ENCODE measurements at regions not wholly inside any gene's neighbourhood (a gene's known extent, or its start where the extent isn't known, plus 50 kb on each side); places are given as distances from the start of the nearest gene placed in this dataset.

DNA sequence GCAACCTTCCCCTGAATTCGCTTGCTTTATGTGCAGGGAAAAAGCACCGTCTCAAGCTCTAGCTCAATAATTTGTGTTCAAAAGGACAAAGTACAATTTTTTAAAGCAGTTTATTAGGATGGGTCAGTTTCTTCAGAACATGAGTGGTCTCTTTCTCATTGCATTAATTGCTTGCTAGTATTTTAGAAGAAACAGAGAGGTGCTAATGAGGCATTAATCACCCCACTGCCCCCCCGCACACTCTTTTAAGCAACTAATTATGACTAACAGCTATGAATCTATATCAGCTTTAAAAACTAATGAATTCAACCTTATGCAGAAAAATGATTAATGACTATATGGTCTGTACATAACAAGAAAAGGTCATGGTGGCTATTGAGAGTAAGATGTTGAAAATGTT is 262.1 kb upstream of the ST6GAL2 start:
- TF ChIP-seq, protein P1, sequence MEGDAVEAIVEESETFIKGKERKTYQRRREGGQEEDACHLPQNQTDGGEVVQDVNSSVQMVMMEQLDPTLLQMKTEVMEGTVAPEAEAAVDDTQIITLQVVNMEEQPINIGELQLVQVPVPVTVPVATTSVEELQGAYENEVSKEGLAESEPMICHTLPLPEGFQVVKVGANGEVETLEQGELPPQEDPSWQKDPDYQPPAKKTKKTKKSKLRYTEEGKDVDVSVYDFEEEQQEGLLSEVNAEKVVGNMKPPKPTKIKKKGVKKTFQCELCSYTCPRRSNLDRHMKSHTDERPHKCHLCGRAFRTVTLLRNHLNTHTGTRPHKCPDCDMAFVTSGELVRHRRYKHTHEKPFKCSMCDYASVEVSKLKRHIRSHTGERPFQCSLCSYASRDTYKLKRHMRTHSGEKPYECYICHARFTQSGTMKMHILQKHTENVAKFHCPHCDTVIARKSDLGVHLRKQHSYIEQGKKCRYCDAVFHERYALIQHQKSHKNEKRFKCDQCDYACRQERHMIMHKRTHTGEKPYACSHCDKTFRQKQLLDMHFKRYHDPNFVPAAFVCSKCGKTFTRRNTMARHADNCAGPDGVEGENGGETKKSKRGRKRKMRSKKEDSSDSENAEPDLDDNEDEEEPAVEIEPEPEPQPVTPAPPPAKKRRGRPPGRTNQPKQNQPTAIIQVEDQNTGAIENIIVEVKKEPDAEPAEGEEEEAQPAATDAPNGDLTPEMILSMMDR (IDR thresholded peaks at IDR 0.05) = no peak
- intact Hi-C loops (cut with DNase I) = no loop called here
- no peak overlapping the region for H3K4me3 ChIP-seq
- no peaks in the 10 kb centered on the region for H3K27me3 ChIP-seq
- no peaks in the 10 kb centered on the region for H3K4me1 ChIP-seq
- H3K27ac ChIP-seq = no peak overlapping the region
- no peaks in the 10 kb centered on the region for H3K9me3 ChIP-seq
- H3K36me3 ChIP-seq = no peaks in the 10 kb centered on the region
- no peak for DNase-seq (ENCODE audit: low spot score in 2 of 2)

DNA sequence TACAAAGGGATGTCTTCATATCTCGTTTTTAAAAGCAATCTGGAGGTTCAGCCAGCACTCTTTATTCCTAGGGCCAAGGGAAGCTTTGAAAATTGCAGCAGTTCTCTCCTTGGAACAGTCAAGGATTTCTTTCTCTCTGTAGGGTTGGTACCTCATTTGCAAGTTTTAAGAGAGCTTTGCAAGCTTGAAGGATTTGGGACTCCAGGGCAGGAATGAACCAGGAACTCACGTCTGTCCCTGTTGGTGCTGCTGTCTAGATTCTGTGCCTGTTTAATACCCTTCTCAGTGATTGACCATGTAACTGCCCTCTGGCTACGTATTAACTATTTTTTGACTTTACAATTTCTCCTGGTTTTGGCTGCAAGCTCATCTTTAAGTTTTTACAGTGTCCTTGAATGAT is 262.5 kb upstream of the ST6GAL2 start:
- TF ChIP-seq, protein P1 (IDR thresholded peaks at IDR 0.05) = no peak
- Histone ChIP-seq H3K9me3 (no peaks in the 10 kb centered on the region), H3K4me3 (no peak overlapping the region), H3K27ac (no peak overlapping the region), H3K27me3 (no peaks in the 10 kb centered on the region), H3K4me1 (no peaks in the 10 kb centered on the region), H3K36me3 (no peaks in the 10 kb centered on the region)
- intact Hi-C loops (cut with DNase I) = no loop called here
- DNase-seq (ENCODE audit: low spot score in 2 of 2) = no peak

DNA sequence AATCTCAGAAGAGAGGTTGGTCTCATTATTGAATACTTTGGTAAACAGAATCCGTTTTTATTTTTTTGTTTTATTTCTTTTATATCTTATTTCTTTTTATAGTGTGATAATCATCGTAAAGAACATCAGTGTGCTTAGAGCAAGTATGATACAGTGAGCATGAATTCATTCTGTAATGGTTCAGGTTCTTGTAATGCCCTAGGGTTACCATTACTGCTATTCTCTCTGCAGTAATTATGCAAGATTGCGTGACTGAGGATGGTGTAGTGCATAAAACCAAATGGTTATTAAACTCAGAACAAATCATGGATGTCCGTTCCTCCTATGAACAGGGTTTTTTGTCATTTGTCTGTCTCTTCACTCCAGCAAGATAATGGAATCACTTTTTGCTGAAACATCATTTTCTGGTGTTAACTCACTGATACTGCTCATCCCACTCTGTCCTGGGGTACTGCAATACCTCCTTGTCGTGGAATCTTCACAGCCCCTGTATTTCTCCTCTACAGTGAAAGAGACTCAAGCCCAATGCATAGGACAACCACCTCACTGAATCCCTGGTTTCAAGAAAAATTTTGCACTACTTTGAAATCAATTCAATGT is 274.8 kb upstream of the ST6GAL2 start:
- no peak overlapping the region for H3K27ac ChIP-seq
- TF ChIP-seq, protein P1 (IDR thresholded peaks at IDR 0.05) = no peak
- H3K27me3 ChIP-seq = no peaks in the 10 kb centered on the region
- H3K9me3 ChIP-seq = no peaks in the 10 kb centered on the region
- intact Hi-C loops (cut with DNase I) = no loop called here
- H3K36me3 ChIP-seq = no peaks in the 10 kb centered on the region
- DNase-seq (ENCODE audit: low spot score in 2 of 2) = no peak
- no peak overlapping the region for H3K4me3 ChIP-seq
- no peaks in the 10 kb centered on the region for H3K4me1 ChIP-seq

DNA sequence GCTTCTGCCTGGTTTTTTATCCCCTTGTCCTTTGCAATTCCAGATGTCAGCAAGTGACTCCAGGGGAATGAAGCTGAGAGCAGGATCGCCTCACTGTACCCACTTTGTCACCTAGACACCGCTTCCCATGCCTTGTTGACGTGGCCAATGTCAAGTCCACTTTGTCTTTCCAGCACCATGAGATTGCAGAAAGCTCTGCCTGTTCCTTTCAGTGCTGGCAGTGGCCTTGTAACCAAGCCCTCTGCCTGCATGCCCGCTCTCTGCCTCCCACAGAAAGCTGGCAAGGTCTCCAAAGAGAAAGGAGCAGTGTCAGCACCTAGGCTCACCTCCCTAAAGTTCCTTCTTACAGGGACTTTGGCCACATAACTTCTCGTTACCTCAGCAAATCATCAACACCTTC is 282.2 kb upstream of the ST6GAL2 start:
- Histone ChIP-seq H3K9me3 (no peaks in the 10 kb centered on the region), H3K4me3 (no peak overlapping the region), H3K27ac (no peak overlapping the region), H3K36me3 (no peaks in the 10 kb centered on the region), H3K27me3 (no peaks in the 10 kb centered on the region), H3K4me1 (no peaks in the 10 kb centered on the region)
- TF ChIP-seq, protein P1 (IDR thresholded peaks at IDR 0.05) = no peak
- no peak for DNase-seq (ENCODE audit: low spot score in 2 of 2)
- intact Hi-C loops (cut with DNase I) = no loop called here

DNA sequence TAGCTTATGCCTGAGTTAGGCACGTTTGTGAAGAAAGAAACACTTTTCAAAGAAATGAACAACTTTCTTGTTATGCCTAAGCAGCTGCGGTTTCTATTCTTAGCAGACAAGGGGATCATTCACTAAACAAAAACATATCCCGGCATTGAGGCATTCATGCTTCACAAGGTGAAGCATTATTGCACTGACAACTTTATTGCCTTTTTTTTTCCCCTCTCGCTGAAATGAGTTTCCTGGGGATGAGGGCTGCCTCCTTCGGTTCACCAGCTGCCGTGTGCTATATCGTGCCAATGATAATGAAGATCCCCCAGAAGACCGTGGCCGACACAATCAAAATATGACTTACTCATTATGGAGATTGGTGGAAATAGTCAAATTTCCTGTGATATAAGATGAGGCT is 288.2 kb upstream of the ST6GAL2 start:
- intact Hi-C loops (cut with DNase I) = no loop called here
- TF ChIP-seq, protein P1 (IDR thresholded peaks at IDR 0.05) = no peak
- no peaks in the 10 kb centered on the region for H3K4me1 ChIP-seq
- H3K4me3 ChIP-seq = no peak overlapping the region
- no peaks in the 10 kb centered on the region for H3K9me3 ChIP-seq
- no peak overlapping the region for H3K27ac ChIP-seq
- no peak for DNase-seq (ENCODE audit: low spot score in 2 of 2)
- no peaks in the 10 kb centered on the region for H3K36me3 ChIP-seq
- H3K27me3 ChIP-seq = no peaks in the 10 kb centered on the region

DNA sequence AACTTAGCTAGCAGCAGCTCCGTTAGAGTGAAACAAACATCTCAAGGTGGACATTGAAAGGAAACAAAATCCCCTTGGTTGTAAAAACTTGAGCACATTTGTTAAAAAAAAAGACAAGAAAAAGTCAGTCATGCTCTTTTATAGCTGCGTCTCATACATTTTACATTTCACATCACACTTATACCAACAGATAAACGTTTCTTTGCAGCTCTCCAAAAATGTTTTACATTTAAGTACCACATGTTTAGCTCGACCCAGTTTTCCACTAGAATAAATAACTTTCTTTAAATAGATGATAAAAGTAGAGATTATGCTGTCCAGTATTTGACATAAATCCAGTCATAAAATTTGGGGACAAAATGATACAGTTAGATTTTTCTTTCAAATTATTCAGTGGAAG is 297.0 kb upstream of the ST6GAL2 start:
- intact Hi-C loops (cut with DNase I) = no loop called here
- H3K9me3 ChIP-seq = no peaks in the 10 kb centered on the region
- no peaks in the 10 kb centered on the region for H3K27me3 ChIP-seq
- H3K27ac ChIP-seq = no peak overlapping the region
- TF ChIP-seq, protein P1 (IDR thresholded peaks at IDR 0.05) = no peak
- no peak overlapping the region for H3K4me3 ChIP-seq
- no peak for DNase-seq (ENCODE audit: low spot score in 2 of 2)
- no peaks in the 10 kb centered on the region for H3K36me3 ChIP-seq
- H3K4me1 ChIP-seq = no peaks in the 10 kb centered on the region
